ENCODE measurements at regions not wholly inside any gene's neighbourhood (a gene's known extent, or its start where the extent isn't known, plus 50 kb on each side); places are given as distances from the start of the nearest gene placed in this dataset.
"Not testable (repeated sequence)": the region's sequence is repeated elsewhere in the genome, so short reads cannot be mapped to it uniquely, and the experiment has no call there.

- intact Hi-C loops (cut with DNase I): no loop called here
- no peak overlapping the region for H3K27ac ChIP-seq
These were observed 62.6 kb upstream of the ZC3H15 start for GRCh38 chr2:186423481-186423880.

GRCh38 chr2:186424265-186424664 is 61.8 kb upstream of the ZC3H15 start:
- Histone ChIP-seq H3K4me3 (no peak overlapping the region), H3K36me3 (no peaks in the 10 kb centered on the region), H3K9ac (ENCODE audit: low read depth in 2 of 2, low read length in 2 of 2) (no peak overlapping the region), H3K27me3 (no peaks in the 10 kb centered on the region), H3K9me3 (no peaks in the 10 kb centered on the region), H3K4me1 (peaks cover 5% of the 10 kb centered on the region), H3K27ac (no peak overlapping the region)
- intact Hi-C loops (cut with DNase I): no loop called here
- no peak for DNase-seq
- no peak for TF ChIP-seq CTCF (IDR thresholded peaks at IDR 0.05)

More at GRCh38 chr2:186423481-186423880, 62.6 kb upstream of the ZC3H15 start:
- Histone ChIP-seq H3K27me3 (no peaks in the 10 kb centered on the region), H3K9me3 (no peaks in the 10 kb centered on the region), H3K4me3 (no peak overlapping the region), H3K4me1 (peaks cover 5% of the 10 kb centered on the region), H3K36me3 (no peaks in the 10 kb centered on the region), H3K9ac (ENCODE audit: low read depth in 2 of 2, low read length in 2 of 2) (no peak overlapping the region)
- TF ChIP-seq CTCF (IDR thresholded peaks at IDR 0.05): no peak
- no peak for DNase-seq

- H3K36me3 ChIP-seq: no peaks in the 10 kb centered on the region
- no peak for DNase-seq
- peaks cover 5% of the 10 kb centered on the region for H3K4me1 ChIP-seq
- H3K27me3 ChIP-seq: no peaks in the 10 kb centered on the region
- H3K9me3 ChIP-seq: no peaks in the 10 kb centered on the region
- H3K27ac ChIP-seq: no peak overlapping the region
- H3K9ac ChIP-seq (ENCODE audit: low read depth in 2 of 2, low read length in 2 of 2): no peak overlapping the region
- no peak overlapping the region for H3K4me3 ChIP-seq
- intact Hi-C loops (cut with DNase I): no loop called here
- TF ChIP-seq CTCF (IDR thresholded peaks at IDR 0.05): no peak
These were observed 60.5 kb upstream of the ZC3H15 start for GRCh38 chr2:186425576-186425975.

GRCh38 chr2:186426153-186427016 is 59.7 kb upstream of the ZC3H15 start:
- Histone ChIP-seq H3K27me3 (no peaks in the 10 kb centered on the region), H3K4me3 (no peak overlapping the region), H3K36me3 (no peaks in the 10 kb centered on the region), H3K9me3 (no peaks in the 10 kb centered on the region), H3K4me1 (peaks cover 5% of the 10 kb centered on the region), H3K9ac (ENCODE audit: low read depth in 2 of 2, low read length in 2 of 2) (no peak overlapping the region), H3K27ac (no peak overlapping the region)
- TF ChIP-seq CTCF (IDR thresholded peaks at IDR 0.05): no peak
- DNase-seq: no peak
- intact Hi-C loops (cut with DNase I): no loop called here

GRCh38 chr2:186427017-186427350 is 59.1 kb upstream of the ZC3H15 start:
- DNase-seq; H3K27me3 ChIP-seq; H3K9ac ChIP-seq (ENCODE audit: low read depth in 2 of 2, low read length in 2 of 2); H3K36me3 ChIP-seq; H3K9me3 ChIP-seq; intact Hi-C loops (cut with DNase I); H3K27ac ChIP-seq; H3K4me3 ChIP-seq; H3K4me1 ChIP-seq: not testable (repeated sequence)

- H3K36me3 ChIP-seq: no peaks in the 10 kb centered on the region
- H3K4me3 ChIP-seq: no peak overlapping the region
- TF ChIP-seq CTCF (IDR thresholded peaks at IDR 0.05): no peak
- H3K27me3 ChIP-seq: no peaks in the 10 kb centered on the region
- intact Hi-C loops (cut with DNase I): no loop called here
- no peak overlapping the region for H3K9ac ChIP-seq (ENCODE audit: low read depth in 2 of 2, low read length in 2 of 2)
- no peak overlapping the region for H3K27ac ChIP-seq
- DNase-seq: no peak
- H3K9me3 ChIP-seq: no peaks in the 10 kb centered on the region
- peaks cover 5% of the 10 kb centered on the region for H3K4me1 ChIP-seq
These were observed 58.1 kb upstream of the ZC3H15 start for GRCh38 chr2:186427970-186428369.
